ENCODE measurements at regions not wholly inside any gene's neighbourhood (a gene's known extent, or its start where the extent isn't known, plus 50 kb on each side); places are given as distances from the start of the nearest gene placed in this dataset.

DNA sequence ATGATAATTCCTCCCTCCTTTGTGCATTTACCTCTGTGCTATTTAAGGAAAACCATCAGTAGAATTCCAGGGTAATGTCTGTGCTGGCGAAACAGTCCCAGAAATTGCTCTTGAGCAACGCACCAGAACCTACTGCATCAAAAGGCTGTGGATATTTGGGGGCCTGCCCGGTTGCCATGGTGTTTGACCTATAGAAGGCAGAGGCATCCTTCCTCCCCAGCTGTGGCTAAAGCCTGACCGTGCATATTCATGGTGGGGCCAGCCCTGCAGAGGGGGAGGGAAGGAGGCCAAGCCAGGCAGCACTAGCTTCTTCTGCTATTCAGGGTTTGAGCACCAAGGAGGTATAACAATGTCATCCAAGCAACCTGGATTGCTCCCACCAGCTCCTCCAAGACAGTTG, 215.0 kb upstream of the E2F8 start:
- TF ChIP-seq POLR2AphosphoS5 (IDR thresholded peaks at IDR 0.05): no peak
- no peak for TF ChIP-seq EP300 (IDR thresholded peaks at IDR 0.05; ENCODE audit: low read depth)
- TF ChIP-seq, protein P1, sequence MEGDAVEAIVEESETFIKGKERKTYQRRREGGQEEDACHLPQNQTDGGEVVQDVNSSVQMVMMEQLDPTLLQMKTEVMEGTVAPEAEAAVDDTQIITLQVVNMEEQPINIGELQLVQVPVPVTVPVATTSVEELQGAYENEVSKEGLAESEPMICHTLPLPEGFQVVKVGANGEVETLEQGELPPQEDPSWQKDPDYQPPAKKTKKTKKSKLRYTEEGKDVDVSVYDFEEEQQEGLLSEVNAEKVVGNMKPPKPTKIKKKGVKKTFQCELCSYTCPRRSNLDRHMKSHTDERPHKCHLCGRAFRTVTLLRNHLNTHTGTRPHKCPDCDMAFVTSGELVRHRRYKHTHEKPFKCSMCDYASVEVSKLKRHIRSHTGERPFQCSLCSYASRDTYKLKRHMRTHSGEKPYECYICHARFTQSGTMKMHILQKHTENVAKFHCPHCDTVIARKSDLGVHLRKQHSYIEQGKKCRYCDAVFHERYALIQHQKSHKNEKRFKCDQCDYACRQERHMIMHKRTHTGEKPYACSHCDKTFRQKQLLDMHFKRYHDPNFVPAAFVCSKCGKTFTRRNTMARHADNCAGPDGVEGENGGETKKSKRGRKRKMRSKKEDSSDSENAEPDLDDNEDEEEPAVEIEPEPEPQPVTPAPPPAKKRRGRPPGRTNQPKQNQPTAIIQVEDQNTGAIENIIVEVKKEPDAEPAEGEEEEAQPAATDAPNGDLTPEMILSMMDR (IDR thresholded peaks at IDR 0.05): no peak
- TF ChIP-seq POLR2A (IDR thresholded peaks at IDR 0.05): no peak

Data from transverse colon (tissue), 4 donors.